ENCODE measurements at regions not wholly inside any gene's neighbourhood (a gene's known extent, or its start where the extent isn't known, plus 50 kb on each side); places are given as distances from the start of the nearest gene placed in this dataset.

GRCh38 chr14:38627163-38627562 lies 371.3 kb upstream of the CLEC14A start:
- no peaks in the 10 kb centered on the region for H4K20me1 ChIP-seq (replicated peaks; ENCODE audit: control insufficient read depth, insufficient read depth, low read length)
- TF ChIP-seq ZC3H4 (CRISPR knock-in tag; IDR thresholded peaks at IDR 0.05; ENCODE audit: borderline replicate concordance): no peak
- TF ChIP-seq NCOA2 (IDR thresholded peaks at IDR 0.05; ENCODE audit: partially characterized antibody in 2 of 2): no peak
- no peak for TF ChIP-seq IRF2 (CRISPR knock-in tag; IDR thresholded peaks at IDR 0.05)
- TF ChIP-seq NR1H2 (CRISPR knock-in tag; IDR thresholded peaks at IDR 0.05): no peak
- no peak for TF ChIP-seq CBFA2T3 (IDR thresholded peaks at IDR 0.05)
- no peak for TF ChIP-seq MITF (IDR thresholded peaks at IDR 0.05)
- TF ChIP-seq ZZZ3 (IDR thresholded peaks at IDR 0.05): no peak
- TF ChIP-seq MEIS2 (IDR thresholded peaks at IDR 0.05; ENCODE audit: partially characterized antibody): no peak
- no peak for TF ChIP-seq ZBED1 (IDR thresholded peaks at IDR 0.05)
- TF ChIP-seq ZNF146 (CRISPR knock-in tag; IDR thresholded peaks at IDR 0.05; ENCODE audit: unreplicated experiment): no peak
- TF ChIP-seq DIDO1 (tag; IDR thresholded peaks at IDR 0.05; ENCODE audit: low read depth): no peak
- TF ChIP-seq ZNF764 (CRISPR knock-in tag; IDR thresholded peaks at IDR 0.05; ENCODE audit: low read depth): no peak
- no peak for TF ChIP-seq FOXP1 (CRISPR knock-in tag; IDR thresholded peaks at IDR 0.05)
- TF ChIP-seq GTF2E2 (tag; IDR thresholded peaks at IDR 0.05): no peak
- no peak for TF ChIP-seq FOXM1 (IDR thresholded peaks at IDR 0.05; ENCODE audit: low read depth)
- TF ChIP-seq FOXM1 (CRISPR knock-in tag; IDR thresholded peaks at IDR 0.05; ENCODE audit: low read depth): no peak
- BruUV-seq (replicated peaks): no TSS peak
- no peak overlapping the region for H3K4me3 ChIP-seq
- H3K9ac ChIP-seq (ENCODE audit: insufficient read depth in 1 of 2, low read depth in 2 of 2, low read length in 2 of 2): no peak overlapping the region
- no peak overlapping the region for H2AFZ ChIP-seq (ENCODE audit: low read depth, low read length)
- intact Hi-C loops (cut with micrococcal nuclease): no loop called here
- no peak overlapping the region for H3K4me2 ChIP-seq (ENCODE audit: insufficient read depth, low read length)
- DNase-seq (ENCODE audit: extremely low read depth in 1 of 4, low spot score in 3 of 4) (no peak), ATAC-seq (no peak), FAIRE-seq (no peak)
- H3K27me3 ChIP-seq (ENCODE audit: control insufficient read depth in 2 of 2, insufficient read depth in 2 of 2, low read length in 2 of 2): no peaks in the 10 kb centered on the region
- no peaks in the 10 kb centered on the region for H3K79me2 ChIP-seq (ENCODE audit: control insufficient read depth, insufficient read depth, low read length)
- H3K4me1 ChIP-seq (replicated peaks in 1 of 2; ENCODE audit: control insufficient read depth in 2 of 2, insufficient read depth in 2 of 2, low read length in 2 of 2): no peaks in the 10 kb centered on the region
- H3K9me3 ChIP-seq (replicated peaks; ENCODE audit: control insufficient read depth, insufficient read depth, low read depth, low read length): no peaks in the 10 kb centered on the region
- 0% methylated on average over 2 of the region's 2 CpGs for WGBS (ENCODE audit: insufficient coverage, low coverage, missing lambda C conversion rate)
- H3K9me1 ChIP-seq (ENCODE audit: control insufficient read depth, insufficient read depth, low read length): no peaks in the 10 kb centered on the region
- H3K27ac ChIP-seq (ENCODE audit: extremely low read depth, low read depth, low read length): no peak overlapping the region
- POLR2A ChIA-PET: no interaction called here
- H3K36me3 ChIP-seq (ENCODE audit: control insufficient read depth, insufficient read depth, low read length): no peaks in the 10 kb centered on the region
- CTCF ChIA-PET (ENCODE audit: low intra/inter-chr PET ratio): no interaction called here
- in situ Hi-C loops (cut with MboI): no loop called here
